PC-9 (cell line): ENCODE measurements at regions not wholly inside any gene's neighbourhood (a gene's known extent, or its start where the extent isn't known, plus 50 kb on each side); places are given as distances from the start of the nearest gene placed in this dataset.
"Not testable (repeated sequence)": the region's sequence is repeated elsewhere in the genome, so short reads cannot be mapped to it uniquely, and the experiment has no call there.

ENCODE experiments used
- EZH2 ChIP-seq: fragments of 200-600 bp; sonication (generic); IDR thresholded peaks from 2 replicates; pipeline ENCODE4 v1.8.0; 2017; ENCODE audit warnings: antibody characterized with exemption, low read depth
- TF ChIP-seq, protein P1 (sequence below): fragments of 200-600 bp; sonication (generic); conservative IDR thresholded peaks from 2 replicates; pipeline ENCODE4 v1.6.1; 2017; ENCODE audit warnings: mixed run types, antibody characterized with exemption, mild to moderate bottlenecking, moderate library complexity

GRCh38 chr9:138181963-138182362, 304.4 kb downstream of the CACNA1B start:
- TF ChIP-seq, protein P1, sequence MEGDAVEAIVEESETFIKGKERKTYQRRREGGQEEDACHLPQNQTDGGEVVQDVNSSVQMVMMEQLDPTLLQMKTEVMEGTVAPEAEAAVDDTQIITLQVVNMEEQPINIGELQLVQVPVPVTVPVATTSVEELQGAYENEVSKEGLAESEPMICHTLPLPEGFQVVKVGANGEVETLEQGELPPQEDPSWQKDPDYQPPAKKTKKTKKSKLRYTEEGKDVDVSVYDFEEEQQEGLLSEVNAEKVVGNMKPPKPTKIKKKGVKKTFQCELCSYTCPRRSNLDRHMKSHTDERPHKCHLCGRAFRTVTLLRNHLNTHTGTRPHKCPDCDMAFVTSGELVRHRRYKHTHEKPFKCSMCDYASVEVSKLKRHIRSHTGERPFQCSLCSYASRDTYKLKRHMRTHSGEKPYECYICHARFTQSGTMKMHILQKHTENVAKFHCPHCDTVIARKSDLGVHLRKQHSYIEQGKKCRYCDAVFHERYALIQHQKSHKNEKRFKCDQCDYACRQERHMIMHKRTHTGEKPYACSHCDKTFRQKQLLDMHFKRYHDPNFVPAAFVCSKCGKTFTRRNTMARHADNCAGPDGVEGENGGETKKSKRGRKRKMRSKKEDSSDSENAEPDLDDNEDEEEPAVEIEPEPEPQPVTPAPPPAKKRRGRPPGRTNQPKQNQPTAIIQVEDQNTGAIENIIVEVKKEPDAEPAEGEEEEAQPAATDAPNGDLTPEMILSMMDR: not testable (repeated sequence)
- TF ChIP-seq EZH2: not testable (repeated sequence)
